ENCODE measurements at regions not wholly inside any gene's neighbourhood (a gene's known extent, or its start where the extent isn't known, plus 50 kb on each side); places are given as distances from the start of the nearest gene placed in this dataset.

DNA sequence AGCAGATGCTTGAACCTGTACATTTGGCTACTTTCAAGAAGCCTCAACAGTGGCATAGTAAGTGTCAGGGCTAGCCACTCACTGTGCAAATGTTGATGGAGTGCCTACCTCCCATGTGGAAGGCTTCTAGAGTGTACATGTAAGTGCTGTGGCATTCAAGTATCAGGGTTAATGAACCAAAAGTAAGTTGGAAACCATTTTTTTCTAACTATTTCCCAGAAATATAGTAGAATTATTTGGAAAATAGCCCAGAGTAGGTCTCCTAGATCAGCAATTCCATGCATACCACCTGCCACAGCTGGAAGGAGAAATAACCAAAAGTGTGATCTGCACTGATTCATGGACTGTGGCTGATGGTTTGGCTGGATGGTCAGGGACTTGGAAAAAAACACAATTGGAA, 53.3 kb downstream of the FOXD1 start:
- Mint-ChIP-seq H3K36me3 (ENCODE audit: low read depth) (no peaks in the 10 kb centered on the region), H3K9me3 (no peaks in the 10 kb centered on the region), H3K4me3 (no peak overlapping the region), H3K4me1 (peaks cover 7% of the 10 kb centered on the region), H3K27ac (no peak overlapping the region), H3K27me3 (ENCODE audit: insufficient read depth, low read depth, poor library complexity) (peaks cover 6% of the 10 kb centered on the region)
- Histone ChIP-seq H2AFZ (no peak overlapping the region), H3K4me3 (no peak overlapping the region), H3K4me1 (ENCODE audit: insufficient read depth) (0 out of 2 replicates have a peak, but pooled peaks cover 7% of the 10 kb centered on the region), H4K20me1 (replicated peaks; ENCODE audit: insufficient read depth) (no peaks in the 10 kb centered on the region), H3K9me2 (ENCODE audit: insufficient read depth) (peaks cover 19% of the 10 kb centered on the region; the same call in 1 of the 2 replicates), H3K36me3 (ENCODE audit: insufficient read depth) (no peaks in the 10 kb centered on the region), H3K79me2 (replicated peaks; ENCODE audit: insufficient read depth) (no peaks in the 10 kb centered on the region), H3F3A (replicated peaks; ENCODE audit: low read depth) (no peaks in the 10 kb centered on the region), H3K27ac (ENCODE audit: low read depth) (no peak overlapping the region), H3K4me2 (no peak overlapping the region), H3K27me3 (ENCODE audit: insufficient read depth) (0 out of 2 replicates have a peak, but pooled peaks cover 3% of the 10 kb centered on the region)
- TF ChIP-seq JUNB (IDR thresholded peaks at IDR 0.05; ENCODE audit: unreplicated experiment), result no peak
- TF ChIP-seq STAT1 (IDR thresholded peaks at IDR 0.05; ENCODE audit: unreplicated experiment), result no peak
- TF ChIP-seq, protein P1, sequence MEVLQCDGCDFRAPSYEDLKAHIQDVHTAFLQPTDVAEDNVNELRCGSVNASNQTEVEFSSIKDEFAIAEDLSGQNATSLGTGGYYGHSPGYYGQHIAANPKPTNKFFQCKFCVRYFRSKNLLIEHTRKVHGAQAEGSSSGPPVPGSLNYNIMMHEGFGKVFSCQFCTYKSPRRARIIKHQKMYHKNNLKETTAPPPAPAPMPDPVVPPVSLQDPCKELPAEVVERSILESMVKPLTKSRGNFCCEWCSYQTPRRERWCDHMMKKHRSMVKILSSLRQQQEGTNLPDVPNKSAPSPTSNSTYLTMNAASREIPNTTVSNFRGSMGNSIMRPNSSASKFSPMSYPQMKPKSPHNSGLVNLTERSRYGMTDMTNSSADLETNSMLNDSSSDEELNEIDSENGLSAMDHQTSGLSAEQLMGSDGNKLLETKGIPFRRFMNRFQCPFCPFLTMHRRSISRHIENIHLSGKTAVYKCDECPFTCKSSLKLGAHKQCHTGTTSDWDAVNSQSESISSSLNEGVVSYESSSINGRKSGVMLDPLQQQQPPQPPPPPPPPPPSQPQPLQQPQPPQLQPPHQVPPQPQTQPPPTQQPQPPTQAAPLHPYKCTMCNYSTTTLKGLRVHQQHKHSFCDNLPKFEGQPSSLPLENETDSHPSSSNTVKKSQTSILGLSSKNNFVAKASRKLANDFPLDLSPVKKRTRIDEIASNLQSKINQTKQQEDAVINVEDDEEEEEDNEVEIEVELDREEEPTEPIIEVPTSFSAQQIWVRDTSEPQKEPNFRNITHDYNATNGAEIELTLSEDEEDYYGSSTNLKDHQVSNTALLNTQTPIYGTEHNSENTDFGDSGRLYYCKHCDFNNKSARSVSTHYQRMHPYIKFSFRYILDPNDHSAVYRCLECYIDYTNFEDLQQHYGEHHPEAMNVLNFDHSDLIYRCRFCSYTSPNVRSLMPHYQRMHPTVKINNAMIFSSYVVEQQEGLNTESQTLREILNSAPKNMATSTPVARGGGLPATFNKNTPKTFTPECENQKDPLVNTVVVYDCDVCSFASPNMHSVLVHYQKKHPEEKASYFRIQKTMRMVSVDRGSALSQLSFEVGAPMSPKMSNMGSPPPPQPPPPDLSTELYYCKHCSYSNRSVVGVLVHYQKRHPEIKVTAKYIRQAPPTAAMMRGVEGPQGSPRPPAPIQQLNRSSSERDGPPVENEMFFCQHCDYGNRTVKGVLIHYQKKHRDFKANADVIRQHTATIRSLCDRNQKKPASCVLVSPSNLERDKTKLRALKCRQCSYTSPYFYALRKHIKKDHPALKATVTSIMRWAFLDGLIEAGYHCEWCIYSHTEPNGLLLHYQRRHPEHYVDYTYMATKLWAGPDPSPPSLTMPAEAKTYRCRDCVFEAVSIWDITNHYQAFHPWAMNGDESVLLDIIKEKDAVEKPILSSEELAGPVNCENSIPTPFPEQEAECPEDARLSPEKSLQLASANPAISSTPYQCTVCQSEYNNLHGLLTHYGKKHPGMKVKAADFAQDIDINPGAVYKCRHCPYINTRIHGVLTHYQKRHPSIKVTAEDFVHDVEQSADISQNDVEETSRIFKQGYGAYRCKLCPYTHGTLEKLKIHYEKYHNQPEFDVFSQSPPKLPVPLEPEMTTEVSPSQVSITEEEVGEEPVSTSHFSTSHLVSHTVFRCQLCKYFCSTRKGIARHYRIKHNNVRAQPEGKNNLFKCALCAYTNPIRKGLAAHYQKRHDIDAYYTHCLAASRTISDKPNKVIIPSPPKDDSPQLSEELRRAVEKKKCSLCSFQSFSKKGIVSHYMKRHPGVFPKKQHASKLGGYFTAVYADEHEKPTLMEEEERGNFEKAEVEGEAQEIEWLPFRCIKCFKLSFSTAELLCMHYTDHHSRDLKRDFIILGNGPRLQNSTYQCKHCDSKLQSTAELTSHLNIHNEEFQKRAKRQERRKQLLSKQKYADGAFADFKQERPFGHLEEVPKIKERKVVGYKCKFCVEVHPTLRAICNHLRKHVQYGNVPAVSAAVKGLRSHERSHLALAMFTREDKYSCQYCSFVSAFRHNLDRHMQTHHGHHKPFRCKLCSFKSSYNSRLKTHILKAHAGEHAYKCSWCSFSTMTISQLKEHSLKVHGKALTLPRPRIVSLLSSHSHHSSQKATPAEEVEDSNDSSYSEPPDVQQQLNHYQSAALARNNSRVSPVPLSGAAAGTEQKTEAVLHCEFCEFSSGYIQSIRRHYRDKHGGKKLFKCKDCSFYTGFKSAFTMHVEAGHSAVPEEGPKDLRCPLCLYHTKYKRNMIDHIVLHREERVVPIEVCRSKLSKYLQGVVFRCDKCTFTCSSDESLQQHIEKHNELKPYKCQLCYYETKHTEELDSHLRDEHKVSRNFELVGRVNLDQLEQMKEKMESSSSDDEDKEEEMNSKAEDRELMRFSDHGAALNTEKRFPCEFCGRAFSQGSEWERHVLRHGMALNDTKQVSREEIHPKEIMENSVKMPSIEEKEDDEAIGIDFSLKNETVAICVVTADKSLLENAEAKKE (CRISPR knock-in tag; IDR thresholded peaks at IDR 0.05), result no peak
- TF ChIP-seq ZNF331 (CRISPR knock-in tag; IDR thresholded peaks at IDR 0.05; ENCODE audit: low read depth), result no peak
- TF ChIP-seq, protein P2, sequence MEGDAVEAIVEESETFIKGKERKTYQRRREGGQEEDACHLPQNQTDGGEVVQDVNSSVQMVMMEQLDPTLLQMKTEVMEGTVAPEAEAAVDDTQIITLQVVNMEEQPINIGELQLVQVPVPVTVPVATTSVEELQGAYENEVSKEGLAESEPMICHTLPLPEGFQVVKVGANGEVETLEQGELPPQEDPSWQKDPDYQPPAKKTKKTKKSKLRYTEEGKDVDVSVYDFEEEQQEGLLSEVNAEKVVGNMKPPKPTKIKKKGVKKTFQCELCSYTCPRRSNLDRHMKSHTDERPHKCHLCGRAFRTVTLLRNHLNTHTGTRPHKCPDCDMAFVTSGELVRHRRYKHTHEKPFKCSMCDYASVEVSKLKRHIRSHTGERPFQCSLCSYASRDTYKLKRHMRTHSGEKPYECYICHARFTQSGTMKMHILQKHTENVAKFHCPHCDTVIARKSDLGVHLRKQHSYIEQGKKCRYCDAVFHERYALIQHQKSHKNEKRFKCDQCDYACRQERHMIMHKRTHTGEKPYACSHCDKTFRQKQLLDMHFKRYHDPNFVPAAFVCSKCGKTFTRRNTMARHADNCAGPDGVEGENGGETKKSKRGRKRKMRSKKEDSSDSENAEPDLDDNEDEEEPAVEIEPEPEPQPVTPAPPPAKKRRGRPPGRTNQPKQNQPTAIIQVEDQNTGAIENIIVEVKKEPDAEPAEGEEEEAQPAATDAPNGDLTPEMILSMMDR (conservative IDR thresholded peaks at IDR 0.05; ENCODE audit: low read depth in 2 of 2), result no peak
- TF ChIP-seq NANOG (IDR thresholded peaks at IDR 0.05; ENCODE audit: borderline replicate concordance), result no peak
- TF ChIP-seq, protein P3, sequence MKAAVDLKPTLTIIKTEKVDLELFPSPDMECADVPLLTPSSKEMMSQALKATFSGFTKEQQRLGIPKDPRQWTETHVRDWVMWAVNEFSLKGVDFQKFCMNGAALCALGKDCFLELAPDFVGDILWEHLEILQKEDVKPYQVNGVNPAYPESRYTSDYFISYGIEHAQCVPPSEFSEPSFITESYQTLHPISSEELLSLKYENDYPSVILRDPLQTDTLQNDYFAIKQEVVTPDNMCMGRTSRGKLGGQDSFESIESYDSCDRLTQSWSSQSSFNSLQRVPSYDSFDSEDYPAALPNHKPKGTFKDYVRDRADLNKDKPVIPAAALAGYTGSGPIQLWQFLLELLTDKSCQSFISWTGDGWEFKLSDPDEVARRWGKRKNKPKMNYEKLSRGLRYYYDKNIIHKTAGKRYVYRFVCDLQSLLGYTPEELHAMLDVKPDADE (IDR thresholded peaks at IDR 0.05), result no peak
- TF ChIP-seq POLR2AphosphoS5 (IDR thresholded peaks at IDR 0.05; ENCODE audit: low read depth), result no peak
- TF ChIP-seq EZH2phosphoT487 (IDR thresholded peaks at IDR 0.05; ENCODE audit: unreplicated experiment), result no peak
- no peak for TF ChIP-seq EZH2 (IDR thresholded peaks at IDR 0.05; ENCODE audit: low read depth, unreplicated experiment)
- TF ChIP-seq, protein P4, sequence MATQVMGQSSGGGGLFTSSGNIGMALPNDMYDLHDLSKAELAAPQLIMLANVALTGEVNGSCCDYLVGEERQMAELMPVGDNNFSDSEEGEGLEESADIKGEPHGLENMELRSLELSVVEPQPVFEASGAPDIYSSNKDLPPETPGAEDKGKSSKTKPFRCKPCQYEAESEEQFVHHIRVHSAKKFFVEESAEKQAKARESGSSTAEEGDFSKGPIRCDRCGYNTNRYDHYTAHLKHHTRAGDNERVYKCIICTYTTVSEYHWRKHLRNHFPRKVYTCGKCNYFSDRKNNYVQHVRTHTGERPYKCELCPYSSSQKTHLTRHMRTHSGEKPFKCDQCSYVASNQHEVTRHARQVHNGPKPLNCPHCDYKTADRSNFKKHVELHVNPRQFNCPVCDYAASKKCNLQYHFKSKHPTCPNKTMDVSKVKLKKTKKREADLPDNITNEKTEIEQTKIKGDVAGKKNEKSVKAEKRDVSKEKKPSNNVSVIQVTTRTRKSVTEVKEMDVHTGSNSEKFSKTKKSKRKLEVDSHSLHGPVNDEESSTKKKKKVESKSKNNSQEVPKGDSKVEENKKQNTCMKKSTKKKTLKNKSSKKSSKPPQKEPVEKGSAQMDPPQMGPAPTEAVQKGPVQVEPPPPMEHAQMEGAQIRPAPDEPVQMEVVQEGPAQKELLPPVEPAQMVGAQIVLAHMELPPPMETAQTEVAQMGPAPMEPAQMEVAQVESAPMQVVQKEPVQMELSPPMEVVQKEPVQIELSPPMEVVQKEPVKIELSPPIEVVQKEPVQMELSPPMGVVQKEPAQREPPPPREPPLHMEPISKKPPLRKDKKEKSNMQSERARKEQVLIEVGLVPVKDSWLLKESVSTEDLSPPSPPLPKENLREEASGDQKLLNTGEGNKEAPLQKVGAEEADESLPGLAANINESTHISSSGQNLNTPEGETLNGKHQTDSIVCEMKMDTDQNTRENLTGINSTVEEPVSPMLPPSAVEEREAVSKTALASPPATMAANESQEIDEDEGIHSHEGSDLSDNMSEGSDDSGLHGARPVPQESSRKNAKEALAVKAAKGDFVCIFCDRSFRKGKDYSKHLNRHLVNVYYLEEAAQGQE (IDR thresholded peaks at IDR 0.05; ENCODE audit: unreplicated experiment), result no peak
- TF ChIP-seq CREB1 (CRISPR knock-in tag; IDR thresholded peaks at IDR 0.05; ENCODE audit: low read depth), result no peak
- no peak for TF ChIP-seq ZNF114 (CRISPR knock-in tag; IDR thresholded peaks at IDR 0.05)
- no peak for DNase-seq (ENCODE audit: low spot score)
- no peak for ATAC-seq
